GM12878 (cell line): ENCODE measurements at regions not wholly inside any gene's neighbourhood (a gene's known extent, or its start where the extent isn't known, plus 50 kb on each side); places are given as distances from the start of the nearest gene placed in this dataset.

Experiments used
- ATAC-seq: fragments of 200-7000 bp; cut with Tn5 transposase; 3 replicates; pipeline ENCODE4 v1.9.1; 2020; ENCODE audit warnings: mild to moderate bottlenecking, moderate library complexity
- BruUV-seq: library from RNA; stranded (reverse); fragments of 400-500 nt; replicated peaks from 2 replicates; lab custom pipeline; 2021; lab: Mats Ljungman, UMichigan
- CTCF ChIA-PET: fragments of 300-600 bp; sonication (Branson Sonifier 250); formaldehyde crosslinking; extraction: SDS; loops from one replicate; lab custom pipeline; 2021; ENCODE audit warnings: inconsistent platforms; lab: Yijun Ruan, JAX
- POLR2A ChIA-PET: fragments of 350-600 bp; formaldehyde crosslinking; extraction: SDS; loops from one replicate; lab custom pipeline; 2021; ENCODE audit warnings: inconsistent platforms; lab: Charles Lee
- RAD21 ChIA-PET: fragments of 300-600 bp; sonication (Branson Sonifier 250); formaldehyde crosslinking; loops from one replicate; lab custom pipeline; 2023; ENCODE audit warnings: antibody characterized with exemption; ENCODE audit not compliant: unreplicated experiment; lab: Charles Lee
- SMC1A ChIA-PET: fragments of 300-600 bp; sonication (Branson Sonifier 250); formaldehyde crosslinking; loops from one replicate; lab custom pipeline; 2023; ENCODE audit not compliant: unreplicated experiment, uncharacterized antibody; lab: Charles Lee
- DNase-seq: peaks from one replicate; pipeline ENCODE4 v3.0.0-alpha.2; 2011; ENCODE audit warnings: low read depth, low spot score
- FAIRE-seq: peaks from 3 replicates; lab custom pipeline; 2011; peaks lifted over from hg19 to GRCh38; lab: Jason Lieb, UNC
- H2AFZ ChIP-seq: 2 replicates; pipeline ENCODE4 v1.6.0; 2011; ENCODE audit warnings: low read depth, low read length, control low read depth; ENCODE audit not compliant: control insufficient read depth
- H3K27ac ChIP-seq: 2 replicates; pipeline ENCODE4 v1.5.1; 2011; ENCODE audit warnings: control low read depth; ENCODE audit not compliant: control insufficient read depth, insufficient read depth
- H3K27me3 ChIP-seq, 2 experiments: replicated peaks in 1 of 2; 2 replicates each; pipeline versions ENCODE4 v1.6.0 to v1.6.1; 2011; ENCODE audit warnings: low read length in 1 of 2; ENCODE audit not compliant: control insufficient read depth in 2 of 2, insufficient read depth in 2 of 2
- H3K36me3 ChIP-seq, 2 experiments: 2 replicates each; pipeline ENCODE4 v1.5.1; 2011; ENCODE audit warnings: low read length in 1 of 2; ENCODE audit not compliant: control insufficient read depth in 2 of 2, insufficient read depth in 2 of 2
- H3K4me1 ChIP-seq: 2 replicates; pipeline ENCODE4 v1.6.1; 2011; ENCODE audit warnings: mild to moderate bottlenecking, low read length, moderate library complexity, mixed read lengths; ENCODE audit not compliant: control insufficient read depth, insufficient read depth
- H3K4me2 ChIP-seq: 2 replicates; pipeline ENCODE4 v1.6.0; 2011; ENCODE audit warnings: control low read depth; ENCODE audit not compliant: control insufficient read depth, insufficient read depth
- H3K4me3 ChIP-seq: fragments of 200-600 bp; sonication (generic); 2 replicates; pipeline ENCODE4 v1.5.1; 2016
- H3K79me2 ChIP-seq: 2 replicates; pipeline ENCODE4 v1.6.0; 2011; ENCODE audit warnings: low read length; ENCODE audit not compliant: control insufficient read depth, insufficient read depth
- H3K9ac ChIP-seq: 2 replicates; pipeline ENCODE4 v1.8.0; 2011; ENCODE audit warnings: low read length, control low read depth, mixed read lengths; ENCODE audit not compliant: control insufficient read depth, insufficient read depth
- H3K9me3 ChIP-seq: replicated peaks from 3 replicates; pipeline ENCODE4 v1.5.1; 2011; ENCODE audit warnings: mild to moderate bottlenecking, low read length; ENCODE audit not compliant: control insufficient read depth, insufficient read depth
- H4K20me1 ChIP-seq: 2 replicates; pipeline ENCODE4 v1.6.0; 2011; ENCODE audit not compliant: control insufficient read depth, insufficient read depth
- BHLHE40 ChIP-seq, 2 experiments: fragments of 450-650 bp in 1 of 2; IDR thresholded peaks; 2 replicates each; pipeline ENCODE4 v1.6.1; 2011 to 2017; ENCODE audit warnings: low read depth in 2 of 2, borderline replicate concordance in 1 of 2, improper control_type of control experiment in 1 of 2, low read length in 1 of 2, mild to moderate bottlenecking in 1 of 2
- BMI1 ChIP-seq: fragments of 450-650 bp; IDR thresholded peaks from 2 replicates; pipeline ENCODE4 v1.6.1; 2016; ENCODE audit warnings: mild to moderate bottlenecking, moderate library complexity, borderline replicate concordance
- CBX3 ChIP-seq: fragments of 200-600 bp; sonication (generic); IDR thresholded peaks from 2 replicates; pipeline ENCODE4 v1.6.1; 2016; ENCODE audit warnings: low read depth, borderline replicate concordance
- ESRRA ChIP-seq: IDR thresholded peaks from 2 replicates; pipeline ENCODE4 v1.6.1; 2012; ENCODE audit warnings: mild to moderate bottlenecking, low read length, improper control_type of control experiment
- FOXK2 ChIP-seq: fragments of 450-650 bp; IDR thresholded peaks from 2 replicates; pipeline ENCODE4 v1.6.1; 2017; ENCODE audit warnings: mild to moderate bottlenecking, moderate library complexity
- JUNB ChIP-seq: IDR thresholded peaks from 2 replicates; pipeline ENCODE4 v1.6.1; 2016; ENCODE audit warnings: antibody characterized with exemption, mild to moderate bottlenecking
- MTA3 ChIP-seq: IDR thresholded peaks from 2 replicates; pipeline ENCODE4 v1.6.1; 2012; ENCODE audit warnings: low read length, inconsistent platforms, borderline replicate concordance
- NBN ChIP-seq: fragments of 450-650 bp; IDR thresholded peaks from 2 replicates; pipeline ENCODE4 v1.6.1; 2016
- NR2F1 ChIP-seq: fragments of 450-650 bp; conservative IDR thresholded peaks from 2 replicates; pipeline ENCODE4 v1.6.1; 2017; ENCODE audit warnings: mild to moderate bottlenecking
- POU2F2 ChIP-seq: IDR thresholded peaks from 3 replicates; pipeline ENCODE4 v1.6.1; 2011; ENCODE audit warnings: low read depth, mild to moderate bottlenecking, low read length, borderline replicate concordance
- WGBS: methylation state at CpG from one replicate; pipeline ENCODE4 v1.1.6; 2016; ENCODE audit warnings: low lambda C conversion rate; ENCODE audit not compliant: insufficient replicate concordance, insufficient coverage; ENCODE audit errors: missing lambda C conversion rate; 5-methylcytosine and 5-hydroxymethylcytosine counted together
- in situ Hi-C: fragments of 300-500 bp; cut with MboI; formaldehyde crosslinking; loops from 9 replicates; pipeline ENCODE4 v1.14.3; 2018; ENCODE audit warnings: mixed read lengths
- intact Hi-C: fragments of 100-400 bp; cut with micrococcal nuclease; formaldehyde crosslinking; loops from one replicate; pipeline ENCODE4 v1.14.2; 2022; ENCODE audit not compliant: unreplicated experiment

DNA sequence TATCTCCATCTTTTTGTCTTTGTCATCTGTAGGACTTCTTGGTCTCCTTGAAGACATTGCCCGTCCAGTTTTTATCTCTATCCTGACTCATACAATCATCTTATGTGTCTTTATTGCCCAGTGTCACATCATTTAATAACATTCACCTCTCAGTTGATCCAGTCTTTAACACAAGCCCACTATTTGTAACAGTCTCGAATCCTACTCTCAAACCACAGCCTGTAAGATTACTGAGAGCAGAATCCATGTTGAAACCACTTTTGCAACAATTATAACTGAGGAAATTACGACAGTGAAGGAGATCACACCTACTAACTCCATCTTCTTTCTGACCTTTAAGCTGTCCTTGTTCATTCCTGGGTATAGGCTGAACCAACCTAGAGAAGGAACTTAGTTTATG lies 1206.0 kb upstream of the ZEB2 start:
- FAIRE-seq, result no peak
- H3K4me3 ChIP-seq, result no peak overlapping the region
- H2AFZ ChIP-seq, result no peak overlapping the region
- no peaks in the 10 kb centered on the region for H3K4me1 ChIP-seq
- H3K9me3 ChIP-seq, result no peaks in the 10 kb centered on the region
- DNase-seq, result no peak
- ChIA-PET POLR2A (no interaction called here), RAD21 (no interaction called here), SMC1A (interaction anchor here (0.7 kb wide), 1 partner anchor 199 kb away, joined by 3 read pairs; no protein-coding TSS in a partner anchor), CTCF (no interaction called here)
- intact Hi-C loops, result no loop called here
- H3K27me3 ChIP-seq, result no peaks in the 10 kb centered on the region; a peak in 1 of 4 replicates
- WGBS, result 32% methylated on average over 3 of the region's 3 CpGs
- no peak for TF ChIP-seq JUNB
- no peak for TF ChIP-seq MTA3
- no peak for TF ChIP-seq POU2F2
- TF ChIP-seq BMI1, result no peak
- no peak for TF ChIP-seq CBX3
- TF ChIP-seq BHLHE40 (IDR thresholded peaks at IDR 0.05; ENCODE audit: borderline replicate concordance in 1 of 2, low read depth in 2 of 2, low read length in 1 of 2), result no peak
- no peak for TF ChIP-seq ESRRA
- TF ChIP-seq FOXK2, result no peak
- TF ChIP-seq NR2F1, result no peak
- TF ChIP-seq NBN, result no peak
- no peaks in the 10 kb centered on the region for H3K36me3 ChIP-seq
- H3K27ac ChIP-seq, result no peak overlapping the region
- H4K20me1 ChIP-seq, result no peaks in the 10 kb centered on the region
- no peak for ATAC-seq
- H3K79me2 ChIP-seq, result no peaks in the 10 kb centered on the region
- no peak overlapping the region for H3K4me2 ChIP-seq
- H3K9ac ChIP-seq, result no peak overlapping the region
- no TSS peak for BruUV-seq
- in situ Hi-C loops, result no loop called here
